ENCODE measurements at regions not wholly inside any gene's neighbourhood (a gene's known extent, or its start where the extent isn't known, plus 50 kb on each side); places are given as distances from the start of the nearest gene placed in this dataset.

DNA sequence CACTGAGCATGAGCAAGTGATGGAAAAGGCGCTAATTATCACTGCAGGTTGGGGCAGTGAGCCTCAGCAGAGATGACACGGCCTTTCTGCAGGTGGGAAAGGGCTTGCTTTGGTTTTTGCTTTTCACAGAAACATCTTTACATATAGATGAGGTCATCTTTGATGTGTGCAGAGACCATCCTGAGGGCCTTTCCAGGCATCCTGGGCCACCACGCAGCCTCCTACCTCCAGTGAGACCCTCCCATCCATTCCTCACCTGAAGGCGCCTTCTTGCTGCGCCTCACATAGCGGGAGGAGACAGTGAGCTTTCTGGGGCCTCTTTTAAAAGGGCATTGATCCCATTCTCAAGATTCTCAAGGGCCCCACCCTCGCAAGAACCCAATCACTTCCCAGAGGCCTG is 235.3 kb upstream of the RAB6C start:
- Histone ChIP-seq H3K4me2 (no peak overlapping the region), H3K4me3 (IDR thresholded peaks at IDR 0.05; ENCODE audit: insufficient read depth, low read depth, low read length) (no peak overlapping the region), H3K9ac (no peak overlapping the region), H3K27me3 (ENCODE audit: insufficient read depth, low read depth) (no peaks in the 10 kb centered on the region), H3K4me1 (ENCODE audit: low read depth, poor library complexity, severe bottlenecking) (no peaks in the 10 kb centered on the region), H3K79me2 (ENCODE audit: insufficient read depth, low read depth) (no peaks in the 10 kb centered on the region), H2AFZ (ENCODE audit: low read depth) (no peak overlapping the region), H4K20me1 (ENCODE audit: insufficient read depth) (no peaks in the 10 kb centered on the region), H3K36me3 (ENCODE audit: insufficient read depth) (no peaks in the 10 kb centered on the region), H3K27ac (no peak overlapping the region)
- TF ChIP-seq, protein P1, sequence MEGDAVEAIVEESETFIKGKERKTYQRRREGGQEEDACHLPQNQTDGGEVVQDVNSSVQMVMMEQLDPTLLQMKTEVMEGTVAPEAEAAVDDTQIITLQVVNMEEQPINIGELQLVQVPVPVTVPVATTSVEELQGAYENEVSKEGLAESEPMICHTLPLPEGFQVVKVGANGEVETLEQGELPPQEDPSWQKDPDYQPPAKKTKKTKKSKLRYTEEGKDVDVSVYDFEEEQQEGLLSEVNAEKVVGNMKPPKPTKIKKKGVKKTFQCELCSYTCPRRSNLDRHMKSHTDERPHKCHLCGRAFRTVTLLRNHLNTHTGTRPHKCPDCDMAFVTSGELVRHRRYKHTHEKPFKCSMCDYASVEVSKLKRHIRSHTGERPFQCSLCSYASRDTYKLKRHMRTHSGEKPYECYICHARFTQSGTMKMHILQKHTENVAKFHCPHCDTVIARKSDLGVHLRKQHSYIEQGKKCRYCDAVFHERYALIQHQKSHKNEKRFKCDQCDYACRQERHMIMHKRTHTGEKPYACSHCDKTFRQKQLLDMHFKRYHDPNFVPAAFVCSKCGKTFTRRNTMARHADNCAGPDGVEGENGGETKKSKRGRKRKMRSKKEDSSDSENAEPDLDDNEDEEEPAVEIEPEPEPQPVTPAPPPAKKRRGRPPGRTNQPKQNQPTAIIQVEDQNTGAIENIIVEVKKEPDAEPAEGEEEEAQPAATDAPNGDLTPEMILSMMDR (conservative IDR thresholded peaks at IDR 0.05; ENCODE audit: low read depth, low read length): no peak

DNA sequence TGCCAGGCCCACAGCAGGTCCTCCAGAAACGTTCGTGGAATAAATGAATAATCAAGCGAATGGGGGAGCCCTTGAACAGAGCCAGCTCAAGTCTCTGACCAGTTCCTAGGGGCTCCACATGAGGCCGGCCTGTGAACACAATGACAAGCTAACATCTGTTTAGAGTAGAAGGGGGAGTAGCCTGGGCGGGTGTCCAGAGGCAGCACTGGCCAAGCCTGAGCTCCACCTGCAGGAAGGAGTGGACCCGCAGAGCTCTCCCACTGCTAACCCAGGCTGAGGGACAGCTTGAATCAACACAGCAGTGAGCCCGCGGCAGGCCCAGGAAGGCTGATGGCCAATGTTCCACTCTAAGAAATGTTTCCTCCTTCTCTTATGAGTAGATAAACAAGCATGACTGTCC is 234.8 kb upstream of the RAB6C start:
- Histone ChIP-seq H3K4me3 (IDR thresholded peaks at IDR 0.05; ENCODE audit: insufficient read depth, low read depth, low read length) (no peak overlapping the region), H3K79me2 (ENCODE audit: insufficient read depth, low read depth) (no peaks in the 10 kb centered on the region), H3K4me1 (ENCODE audit: low read depth, poor library complexity, severe bottlenecking) (no peaks in the 10 kb centered on the region), H3K4me2 (no peak overlapping the region), H3K27ac (no peak overlapping the region), H3K9ac (no peak overlapping the region), H4K20me1 (ENCODE audit: insufficient read depth) (no peaks in the 10 kb centered on the region), H3K36me3 (ENCODE audit: insufficient read depth) (no peaks in the 10 kb centered on the region), H3K27me3 (ENCODE audit: insufficient read depth, low read depth) (no peaks in the 10 kb centered on the region), H2AFZ (ENCODE audit: low read depth) (no peak overlapping the region)
- TF ChIP-seq, protein P1 (conservative IDR thresholded peaks at IDR 0.05; ENCODE audit: low read depth, low read length): no peak

DNA sequence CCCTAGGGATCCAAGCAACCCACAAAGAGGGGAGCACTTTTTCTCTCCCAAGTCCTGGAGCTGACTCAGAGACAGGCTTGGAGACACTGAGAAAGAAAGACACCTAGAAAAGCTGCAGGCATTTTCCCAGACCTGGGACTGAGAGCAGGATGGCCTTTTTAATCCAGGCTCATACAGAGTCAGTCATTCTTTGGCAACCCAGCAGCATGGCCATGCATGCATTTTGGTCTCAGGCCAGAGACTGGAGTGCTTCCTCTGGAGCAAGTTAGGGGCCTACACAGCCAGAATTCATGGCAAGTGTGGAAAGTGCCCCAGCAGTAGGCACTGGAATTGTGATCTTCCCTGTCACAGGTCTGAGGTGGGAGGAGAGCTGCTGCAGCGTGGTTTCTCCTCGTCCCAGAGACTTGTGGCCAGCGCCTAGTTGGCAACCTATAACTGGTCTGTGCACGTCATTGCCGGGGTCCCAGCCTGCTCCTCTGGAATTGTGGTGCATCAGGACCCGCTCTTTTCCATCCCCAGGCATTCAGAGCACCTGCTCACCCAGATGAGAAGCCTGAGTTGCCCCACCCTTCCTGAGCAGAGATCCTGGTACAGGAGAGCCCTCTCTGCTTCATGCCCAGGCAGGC is 231.9 kb upstream of the RAB6C start:
- Histone ChIP-seq H3K36me3 (ENCODE audit: insufficient read depth) (no peaks in the 10 kb centered on the region), H3K27ac (no peak overlapping the region), H3K9ac (no peak overlapping the region), H4K20me1 (ENCODE audit: insufficient read depth) (no peaks in the 10 kb centered on the region), H3K4me1 (ENCODE audit: low read depth, poor library complexity, severe bottlenecking) (no peaks in the 10 kb centered on the region), H3K27me3 (ENCODE audit: insufficient read depth, low read depth) (no peaks in the 10 kb centered on the region), H2AFZ (ENCODE audit: low read depth) (no peak overlapping the region), H3K4me3 (IDR thresholded peaks at IDR 0.05; ENCODE audit: insufficient read depth, low read depth, low read length) (no peak overlapping the region), H3K79me2 (ENCODE audit: insufficient read depth, low read depth) (no peaks in the 10 kb centered on the region), H3K4me2 (no peak overlapping the region)
- TF ChIP-seq, protein P1 (conservative IDR thresholded peaks at IDR 0.05; ENCODE audit: low read depth, low read length): no peak

DNA sequence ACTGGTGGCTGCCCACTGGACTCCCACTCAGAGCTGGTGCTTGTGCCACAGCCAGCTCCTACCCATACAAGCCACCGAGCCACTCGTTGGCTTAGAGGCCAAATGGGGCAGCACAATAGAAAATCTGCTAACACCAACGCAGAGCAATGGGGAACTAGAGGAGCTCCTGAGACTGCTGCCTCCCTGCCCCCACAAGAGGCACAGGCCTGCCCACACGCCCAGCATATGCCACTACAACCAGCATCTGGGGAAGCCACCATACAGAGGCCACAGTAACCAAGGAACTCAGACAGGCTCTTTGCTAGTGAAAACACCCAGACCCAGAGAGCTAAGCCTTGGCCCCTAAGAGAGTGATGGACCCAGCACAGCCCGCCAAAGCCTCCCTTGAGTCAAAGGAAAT is 231.2 kb upstream of the RAB6C start:
- Histone ChIP-seq H3K4me1 (ENCODE audit: low read depth, poor library complexity, severe bottlenecking) (no peaks in the 10 kb centered on the region), H3K4me2 (no peak overlapping the region), H3K79me2 (ENCODE audit: insufficient read depth, low read depth) (no peaks in the 10 kb centered on the region), H3K9ac (no peak overlapping the region), H4K20me1 (ENCODE audit: insufficient read depth) (no peaks in the 10 kb centered on the region), H3K4me3 (IDR thresholded peaks at IDR 0.05; ENCODE audit: insufficient read depth, low read depth, low read length) (no peak overlapping the region), H3K27ac (no peak overlapping the region), H2AFZ (ENCODE audit: low read depth) (no peak overlapping the region), H3K27me3 (ENCODE audit: insufficient read depth, low read depth) (no peaks in the 10 kb centered on the region), H3K36me3 (ENCODE audit: insufficient read depth) (no peaks in the 10 kb centered on the region)
- TF ChIP-seq, protein P1 (conservative IDR thresholded peaks at IDR 0.05; ENCODE audit: low read depth, low read length): no peak

All from KMS-11 (cell line).